BJ (cell line): ENCODE measurements at regions not wholly inside any gene's neighbourhood (a gene's known extent, or its start where the extent isn't known, plus 50 kb on each side); places are given as distances from the start of the nearest gene placed in this dataset.

ENCODE experiments used
- CTCF ChIA-PET: fragments of 350-600 bp; formaldehyde crosslinking; extraction: SDS; loops from one replicate; lab custom pipeline; 2021; ENCODE audit warnings: antibody characterized with exemption, inconsistent platforms; lab: Yijun Ruan, JAX
- POLR2A ChIA-PET: fragments of 300-600 bp; sonication (Branson Sonifier 250); formaldehyde crosslinking; extraction: SDS; loops from one replicate; lab custom pipeline; 2021; ENCODE audit warnings: antibody characterized with exemption; lab: Charles Lee
- DNase-seq: peaks from one replicate; pipeline ENCODE4 v3.0.0-alpha.2; 2011; ENCODE audit warnings: low read depth
- H3K27me3 ChIP-seq: 2 replicates; pipeline ENCODE4 v1.6.0; 2011; ENCODE audit warnings: low read length; ENCODE audit not compliant: control insufficient read depth, insufficient read depth
- H3K36me3 ChIP-seq: 2 replicates; pipeline ENCODE4 v1.5.1; 2011; ENCODE audit warnings: low read length; ENCODE audit not compliant: control insufficient read depth, insufficient read depth
- H3K4me3 ChIP-seq: 2 replicates; pipeline ENCODE4 v1.5.1; 2011; ENCODE audit warnings: low read depth, mild to moderate bottlenecking, control low read depth, low read length
- CTCF ChIP-seq: IDR thresholded peaks from 2 replicates; pipeline ENCODE4 v1.5.1; 2011; ENCODE audit warnings: low read depth, mild to moderate bottlenecking, control low read depth, inconsistent platforms, low read length, moderate library complexity; ENCODE audit not compliant: insufficient read depth

GRCh38 chr2:34998741-34999140 is 1356.8 kb upstream of the CRIM1 start:
- CTCF ChIA-PET: no interaction called here
- TF ChIP-seq CTCF: no peak

GRCh38 chr2:34997779-34998178 is 1357.8 kb upstream of the CRIM1 start:
- H3K36me3 ChIP-seq: no peaks in the 10 kb centered on the region
- CTCF ChIA-PET: no interaction called here

More at GRCh38 chr2:34998741-34999140, 1356.8 kb upstream of the CRIM1 start:
- POLR2A ChIA-PET: no interaction called here
- no peaks in the 10 kb centered on the region for H3K27me3 ChIP-seq
- no peak overlapping the region for H3K4me3 ChIP-seq
- DNase-seq: no peak
- no peaks in the 10 kb centered on the region for H3K36me3 ChIP-seq

GRCh38 chr2:34995196-34995595 is 1360.4 kb upstream of the CRIM1 start:
- ChIA-PET POLR2A (no interaction called here), CTCF (no interaction called here)
- Histone ChIP-seq H3K4me3 (no peak overlapping the region), H3K27me3 (no peaks in the 10 kb centered on the region), H3K36me3 (no peaks in the 10 kb centered on the region)
- no peak for DNase-seq
- no peak for TF ChIP-seq CTCF

More at GRCh38 chr2:34997779-34998178, 1357.8 kb upstream of the CRIM1 start:
- Histone ChIP-seq H3K4me3 (no peak overlapping the region), H3K27me3 (no peaks in the 10 kb centered on the region)
- no peak for TF ChIP-seq CTCF
- DNase-seq: no peak
- POLR2A ChIA-PET: no interaction called here

DNA sequence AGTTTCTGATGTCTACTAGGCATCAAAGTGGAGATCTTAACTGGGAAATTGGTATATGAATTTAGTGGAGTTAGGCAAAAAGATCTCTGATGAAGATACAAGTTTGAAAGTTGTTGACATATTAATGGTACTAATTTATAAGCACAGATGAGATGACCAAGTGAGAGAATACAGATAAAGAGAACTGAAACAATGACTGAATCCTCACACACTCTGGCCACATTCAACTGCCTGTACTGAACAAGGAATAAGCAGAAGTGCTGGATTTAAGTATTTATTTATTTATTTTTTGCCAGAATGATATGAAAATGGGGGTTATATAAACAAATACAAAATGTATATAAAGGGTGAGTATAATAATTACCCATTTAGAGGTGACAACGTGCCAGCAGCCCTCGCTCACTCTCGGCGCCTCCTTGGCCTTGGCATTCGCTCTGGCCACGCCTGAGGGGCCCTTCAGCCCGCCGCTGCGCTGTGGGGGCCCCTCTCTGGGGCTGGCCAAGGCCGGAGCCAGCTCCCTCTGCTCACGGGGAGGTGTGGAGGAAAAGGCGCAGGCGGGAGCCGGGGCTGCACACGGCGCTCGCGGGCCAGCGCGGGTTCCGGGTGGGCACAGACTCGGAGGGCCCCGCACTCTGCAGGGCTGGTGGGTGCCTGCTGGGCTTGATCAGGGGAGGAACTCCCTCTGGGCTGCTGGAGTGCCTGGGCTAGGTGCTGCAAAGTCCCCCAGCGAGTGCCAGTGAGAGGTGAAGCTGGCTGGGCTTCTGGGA is 1363.9 kb upstream of the CRIM1 start:
- H3K36me3 ChIP-seq: no peaks in the 10 kb centered on the region
- H3K27me3 ChIP-seq: no peaks in the 10 kb centered on the region
- no peak overlapping the region for H3K4me3 ChIP-seq
- POLR2A ChIA-PET: no interaction called here
- DNase-seq: no peak
- CTCF ChIA-PET: no interaction called here
- TF ChIP-seq CTCF: no peak

- DNase-seq: no peak
- POLR2A ChIA-PET: no interaction called here
- CTCF ChIA-PET: no interaction called here
- H3K4me3 ChIP-seq: no peak overlapping the region
- no peak for TF ChIP-seq CTCF
- H3K27me3 ChIP-seq: no peaks in the 10 kb centered on the region
- H3K36me3 ChIP-seq: no peaks in the 10 kb centered on the region
Observed at GRCh38 chr2:34985474-34985873, 1370.1 kb upstream of the CRIM1 start.
